OCI-LY3 (cell line): ENCODE measurements at regions not wholly inside any gene's neighbourhood (a gene's known extent, or its start where the extent isn't known, plus 50 kb on each side); places are given as distances from the start of the nearest gene placed in this dataset.

Experiments used
- EZH2phosphoT487 ChIP-seq: fragments of 200-600 bp; shearing (Covaris generic); IDR thresholded peaks from 2 replicates; pipeline ENCODE4 v1.6.1; 2018; ENCODE audit warnings: antibody characterized with exemption, mixed run types, low read depth
- TF ChIP-seq, protein P1 (sequence below): fragments of 200-600, 300-600 bp; sonication (generic); IDR thresholded peaks from 2 replicates; pipeline ENCODE4 v1.5.1; 2014; ENCODE audit warnings: antibody characterized with exemption, low read length, low read depth

DNA sequence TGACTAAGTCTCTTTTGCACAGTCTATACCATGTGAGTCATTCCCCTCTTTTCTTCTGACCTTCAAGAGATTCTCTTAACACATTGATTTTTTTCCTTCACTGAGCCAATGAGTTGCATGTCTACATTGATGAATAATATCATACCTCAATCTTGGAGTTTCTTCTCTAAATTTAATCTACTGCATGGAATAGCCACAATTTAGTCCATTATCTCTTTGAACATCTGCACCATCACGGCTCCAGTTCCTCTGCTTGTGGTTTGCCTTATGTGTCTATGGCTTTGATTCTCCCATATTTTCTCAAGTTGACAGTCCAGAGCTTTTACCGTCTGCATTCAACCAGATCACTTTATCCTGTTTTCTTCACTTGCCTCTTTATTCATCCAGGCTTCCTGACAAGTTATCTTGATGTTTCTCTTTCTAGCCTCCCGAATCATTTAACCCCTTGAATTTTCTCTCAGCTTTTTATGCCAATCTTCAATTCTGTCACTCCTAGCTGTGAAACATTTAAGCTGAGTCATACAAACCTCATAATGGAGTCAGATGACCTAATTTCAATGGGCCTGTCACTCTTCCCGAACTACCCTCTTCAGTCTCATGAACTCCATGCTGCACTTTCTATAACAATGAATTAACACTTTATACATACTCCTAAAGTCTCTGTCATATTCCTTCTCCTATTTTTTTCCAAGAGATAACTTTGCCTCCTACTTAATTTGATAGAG is 222.3 kb downstream of the CPE start:
- TF ChIP-seq, protein P1, sequence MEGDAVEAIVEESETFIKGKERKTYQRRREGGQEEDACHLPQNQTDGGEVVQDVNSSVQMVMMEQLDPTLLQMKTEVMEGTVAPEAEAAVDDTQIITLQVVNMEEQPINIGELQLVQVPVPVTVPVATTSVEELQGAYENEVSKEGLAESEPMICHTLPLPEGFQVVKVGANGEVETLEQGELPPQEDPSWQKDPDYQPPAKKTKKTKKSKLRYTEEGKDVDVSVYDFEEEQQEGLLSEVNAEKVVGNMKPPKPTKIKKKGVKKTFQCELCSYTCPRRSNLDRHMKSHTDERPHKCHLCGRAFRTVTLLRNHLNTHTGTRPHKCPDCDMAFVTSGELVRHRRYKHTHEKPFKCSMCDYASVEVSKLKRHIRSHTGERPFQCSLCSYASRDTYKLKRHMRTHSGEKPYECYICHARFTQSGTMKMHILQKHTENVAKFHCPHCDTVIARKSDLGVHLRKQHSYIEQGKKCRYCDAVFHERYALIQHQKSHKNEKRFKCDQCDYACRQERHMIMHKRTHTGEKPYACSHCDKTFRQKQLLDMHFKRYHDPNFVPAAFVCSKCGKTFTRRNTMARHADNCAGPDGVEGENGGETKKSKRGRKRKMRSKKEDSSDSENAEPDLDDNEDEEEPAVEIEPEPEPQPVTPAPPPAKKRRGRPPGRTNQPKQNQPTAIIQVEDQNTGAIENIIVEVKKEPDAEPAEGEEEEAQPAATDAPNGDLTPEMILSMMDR: no peak
- no peak for TF ChIP-seq EZH2phosphoT487
